Islet of Langerhans (tissue), 1 donor: ENCODE measurements at regions not wholly inside any gene's neighbourhood (a gene's known extent, or its start where the extent isn't known, plus 50 kb on each side); places are given as distances from the start of the nearest gene placed in this dataset.

Experiments used
- FAIRE-seq: peaks from one replicate; lab custom pipeline; 2011; peaks lifted over from hg19 to GRCh38; lab: Jason Lieb, UNC

DNA sequence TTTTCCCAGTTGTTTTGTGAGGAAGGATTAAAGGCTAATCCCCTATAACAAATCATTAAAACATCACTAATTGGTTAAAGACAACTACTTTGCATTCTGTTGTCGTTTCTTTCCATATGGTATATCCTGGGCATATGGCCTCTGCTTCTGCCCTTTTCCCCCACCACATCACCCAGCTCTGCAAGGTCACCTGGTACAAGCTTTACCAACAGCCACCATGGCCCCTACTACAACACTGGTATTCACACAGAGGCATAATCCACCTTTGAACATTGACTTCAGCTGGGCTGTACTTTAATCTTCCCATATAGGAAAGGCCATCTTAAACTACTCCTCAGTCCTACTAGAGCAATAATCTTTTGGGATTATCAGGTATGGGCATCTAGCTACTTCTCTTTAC is 866.1 kb downstream of the TLE4 start:
- no peak for FAIRE-seq

DNA sequence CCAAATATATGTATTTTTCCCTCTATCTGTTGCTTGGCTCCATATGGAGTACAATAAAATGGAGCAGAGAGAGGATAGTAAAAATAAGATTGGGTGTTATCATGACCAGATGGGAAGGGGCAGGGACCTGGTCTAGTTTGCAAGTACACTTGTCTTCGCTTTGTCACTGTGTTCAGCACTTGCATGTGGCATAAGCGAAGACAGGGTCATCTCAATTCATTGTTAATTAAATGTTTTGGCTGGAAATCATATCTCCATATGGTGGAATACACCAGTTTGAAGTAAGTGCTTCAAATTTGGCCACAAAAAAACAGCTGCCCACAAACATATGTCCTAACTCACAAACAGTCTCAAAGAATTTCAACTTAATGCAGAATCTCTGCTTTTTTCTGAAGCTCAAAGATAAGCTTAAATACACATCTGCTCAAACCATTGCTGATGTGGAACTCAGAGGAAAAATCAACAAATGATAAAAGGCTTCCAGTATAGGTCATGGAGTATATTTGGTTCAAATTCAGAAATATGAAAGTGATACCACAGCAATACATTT is 865.4 kb downstream of the TLE4 start:
- FAIRE-seq = no peak

DNA sequence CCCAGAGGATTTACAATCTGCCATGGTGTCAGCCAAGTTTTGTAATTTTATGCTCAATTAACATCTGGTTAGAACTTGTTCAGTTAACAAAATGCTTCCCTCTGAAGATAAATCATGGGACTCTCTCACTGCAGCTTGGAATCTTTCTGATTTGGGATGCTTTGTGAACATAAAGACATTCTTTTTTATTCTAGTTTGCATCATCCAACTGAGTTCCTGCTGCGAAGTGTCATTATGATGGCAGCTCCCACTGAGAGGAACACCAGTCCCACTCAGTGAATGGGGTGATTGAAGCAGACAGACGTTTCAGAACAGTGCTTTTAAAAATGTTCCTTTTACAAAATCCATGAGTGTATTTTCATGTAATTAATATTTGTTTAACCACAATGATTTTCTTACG is 863.8 kb downstream of the TLE4 start:
- FAIRE-seq = no peak

DNA sequence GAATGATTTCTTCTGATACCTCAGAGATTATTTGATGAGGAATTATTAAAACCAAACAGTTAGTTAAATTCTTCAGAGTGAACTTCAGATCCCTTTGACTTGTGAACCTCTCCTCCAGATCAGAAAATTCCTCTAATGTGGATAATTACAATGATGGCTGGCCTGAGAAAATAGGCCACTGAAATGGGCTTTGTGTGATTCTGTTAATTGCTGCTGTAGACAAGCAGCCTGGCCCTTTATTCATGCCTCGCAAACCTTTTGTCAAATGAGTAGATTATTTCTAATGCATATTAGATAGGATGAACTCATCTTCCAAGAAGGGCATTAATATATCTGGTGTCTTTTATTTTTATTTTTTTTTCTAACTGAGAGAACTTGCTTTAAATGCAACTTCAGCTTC is 855.2 kb downstream of the TLE4 start:
- FAIRE-seq = no peak

DNA sequence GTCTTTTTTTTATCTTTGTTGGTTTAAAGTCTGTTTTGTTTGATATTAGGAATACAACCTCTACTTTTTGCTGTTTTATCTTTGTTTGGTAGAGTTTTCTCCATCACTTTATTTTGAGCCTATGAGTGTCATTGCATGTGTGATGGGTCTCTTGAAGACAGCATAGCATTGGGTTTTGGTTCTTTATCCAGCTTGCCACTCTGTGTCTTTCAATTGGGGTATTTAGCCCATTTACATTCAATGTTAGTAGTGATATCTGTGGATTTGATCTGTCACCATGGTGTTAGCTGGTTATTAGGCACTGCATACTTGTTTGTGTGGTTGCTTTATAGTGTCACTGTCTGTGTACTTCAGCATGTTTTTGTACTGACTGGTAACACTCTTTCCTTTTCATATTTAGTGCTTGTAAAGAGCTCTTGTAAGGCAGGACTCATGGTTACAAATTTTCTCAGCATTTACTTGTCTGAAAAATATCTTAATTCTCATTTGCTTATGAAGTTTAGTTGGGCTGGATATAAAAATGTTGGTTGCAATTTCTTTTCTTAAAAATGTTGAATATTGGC is 845.5 kb downstream of the TLE4 start:
- no peak for FAIRE-seq

DNA sequence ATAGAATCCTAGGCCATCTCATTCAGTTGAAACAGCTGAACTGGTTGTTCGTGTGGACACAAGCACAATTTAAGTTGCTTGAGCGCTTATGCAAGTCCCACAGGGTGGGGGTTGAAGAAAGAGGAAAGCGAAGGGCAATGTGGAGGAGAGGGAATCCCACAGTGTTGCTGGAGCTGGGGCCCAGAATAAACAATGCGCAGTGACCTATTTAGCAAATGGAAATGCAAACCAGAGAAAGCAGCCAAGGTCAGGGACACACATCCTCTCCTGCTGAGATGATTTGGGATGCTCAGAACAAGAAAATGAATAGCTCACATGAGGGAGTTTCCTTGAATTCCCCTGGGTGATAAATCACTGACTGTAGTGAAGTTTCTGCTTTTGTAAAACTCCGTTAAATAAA is 838.3 kb downstream of the TLE4 start:
- no peak for FAIRE-seq

DNA sequence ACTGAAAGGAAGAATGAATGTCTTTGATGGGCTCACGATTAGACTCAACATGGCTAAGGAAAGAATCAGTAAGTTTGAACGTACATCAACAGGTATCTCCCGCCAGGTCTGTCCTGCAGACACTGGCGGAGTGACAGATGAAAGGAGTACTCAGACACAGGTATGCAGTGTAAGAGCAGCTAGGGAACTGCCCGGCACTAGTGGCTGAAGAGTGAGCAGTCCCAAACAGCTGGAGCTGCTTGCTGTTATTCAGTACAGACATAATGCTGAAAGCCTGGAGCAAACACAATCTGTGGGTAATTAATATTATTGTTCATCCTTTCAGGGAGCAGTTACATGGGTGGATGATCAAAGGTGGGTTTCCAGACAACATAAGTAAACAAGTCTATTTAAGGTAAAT is 835.5 kb downstream of the TLE4 start:
- FAIRE-seq = no peak

DNA sequence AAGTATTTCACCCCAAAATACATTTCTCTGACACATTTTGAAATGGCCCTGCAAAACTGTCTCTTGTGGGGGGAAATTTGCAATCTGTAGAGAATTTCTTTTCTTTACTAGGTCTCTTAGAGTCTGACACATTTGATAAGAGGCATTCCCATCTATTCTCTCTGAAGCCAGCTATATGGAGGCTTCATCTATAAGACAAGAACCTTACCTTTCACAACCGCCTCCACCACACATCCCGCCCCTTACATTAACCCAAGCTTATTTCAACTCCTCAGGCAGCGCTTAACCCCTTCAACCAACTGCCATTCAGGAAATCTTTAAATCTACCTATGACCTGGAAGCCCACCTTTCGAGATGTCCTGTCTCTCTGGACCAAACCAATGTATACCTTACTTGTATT is 829.5 kb downstream of the TLE4 start:
- no peak for FAIRE-seq

DNA sequence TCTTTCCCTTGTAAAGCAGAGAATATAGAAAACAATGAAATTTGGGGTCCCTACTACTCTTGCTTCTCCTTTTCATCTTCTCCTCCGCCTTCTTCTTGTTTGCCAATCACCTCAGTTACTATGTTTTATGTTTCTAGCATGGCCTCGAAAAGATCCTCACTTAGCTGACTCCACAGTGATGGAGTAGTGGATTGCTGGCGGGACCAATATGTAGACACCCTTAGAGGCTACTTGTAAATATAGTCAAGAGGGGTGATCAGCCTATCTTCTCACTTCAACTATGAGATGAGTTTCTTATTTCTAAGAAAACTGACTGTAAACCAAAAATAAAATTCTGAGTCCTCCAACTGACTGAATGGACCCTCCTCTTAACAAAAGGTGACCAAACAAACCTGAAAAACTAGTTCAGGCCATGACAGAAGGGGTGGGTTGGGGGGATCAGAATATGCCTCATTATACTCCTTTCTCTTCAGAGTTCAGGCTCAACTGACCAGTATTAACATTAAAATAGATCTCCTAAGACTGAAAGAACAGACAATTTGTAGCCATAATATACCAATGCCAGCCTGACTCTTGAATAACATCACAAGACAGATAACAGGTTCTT is 829.0 kb downstream of the TLE4 start:
- no peak for FAIRE-seq

DNA sequence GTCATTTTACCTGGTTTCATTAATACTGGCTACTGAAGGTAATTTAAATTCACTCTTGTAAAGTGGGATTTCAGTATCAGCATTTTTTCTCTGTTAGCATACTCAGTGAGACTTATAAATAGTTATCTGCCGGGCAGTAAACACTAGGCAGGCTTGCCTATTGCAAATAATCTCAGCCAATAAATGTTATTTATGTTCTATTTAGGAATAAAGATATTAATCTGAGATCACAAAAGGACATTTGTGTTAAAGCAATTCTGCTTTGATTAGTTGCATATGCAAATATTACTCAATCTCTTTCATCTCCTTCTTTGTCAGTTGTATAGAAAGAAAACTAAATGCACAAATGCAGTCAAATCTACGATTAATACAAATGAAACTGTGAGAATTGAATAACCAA is 827.8 kb downstream of the TLE4 start:
- FAIRE-seq = no peak

DNA sequence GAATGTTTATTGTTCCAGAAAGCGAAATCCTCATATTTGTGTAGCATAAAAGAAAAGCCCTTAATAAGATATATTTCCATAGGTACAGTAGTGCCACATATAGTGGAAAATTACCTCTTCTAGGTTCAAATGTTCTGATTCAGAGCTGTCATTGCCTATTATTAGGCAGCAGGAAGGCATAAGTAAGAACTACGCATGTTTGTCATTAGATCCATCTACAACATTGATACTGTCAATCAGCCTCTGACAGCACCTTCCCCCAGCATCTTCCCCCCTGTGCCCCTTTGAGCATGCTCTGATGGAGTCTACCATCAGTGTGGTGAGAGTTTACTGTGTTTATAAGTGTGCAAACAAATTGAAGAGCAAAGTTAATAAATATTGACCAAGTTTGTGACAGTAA is 816.1 kb downstream of the TLE4 start:
- no peak for FAIRE-seq

DNA sequence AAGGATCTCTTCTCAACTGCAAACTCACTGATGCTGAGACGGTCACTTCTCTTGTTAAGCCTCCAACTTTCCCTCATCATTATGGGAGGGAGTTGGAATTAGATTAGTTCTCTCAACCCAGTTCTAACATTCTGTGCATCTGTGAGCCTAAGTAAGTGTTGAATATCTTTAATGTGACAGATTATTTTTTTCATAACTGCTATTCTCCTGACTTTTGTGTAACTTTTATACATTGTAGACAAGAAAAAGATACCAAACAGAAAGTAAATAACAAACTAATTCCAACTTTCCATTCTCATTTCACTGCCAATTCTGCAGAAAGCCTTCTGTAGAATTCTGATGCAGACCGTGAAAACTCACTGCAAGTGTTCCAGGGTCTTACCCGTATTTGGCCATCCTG is 813.5 kb downstream of the TLE4 start:
- FAIRE-seq = no peak

DNA sequence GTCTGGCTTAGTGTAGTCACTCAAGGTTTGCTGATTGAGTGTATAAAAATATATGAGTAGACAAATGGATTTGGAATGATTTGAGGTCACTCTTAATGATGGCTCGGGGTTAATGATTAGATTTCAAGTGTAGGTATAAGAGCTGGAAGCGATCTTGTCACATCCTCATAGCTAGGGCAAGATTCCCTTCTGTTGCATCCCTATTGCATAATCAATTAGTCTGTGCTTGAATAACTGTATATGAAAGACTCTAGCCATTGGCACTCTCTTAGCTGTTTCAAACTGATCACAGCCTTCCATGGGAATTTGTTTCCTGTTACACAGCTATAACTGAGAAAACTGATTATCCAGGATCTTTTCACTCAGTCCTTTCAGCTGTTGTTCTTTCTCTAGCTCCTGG is 811.6 kb downstream of the TLE4 start:
- FAIRE-seq = no peak

DNA sequence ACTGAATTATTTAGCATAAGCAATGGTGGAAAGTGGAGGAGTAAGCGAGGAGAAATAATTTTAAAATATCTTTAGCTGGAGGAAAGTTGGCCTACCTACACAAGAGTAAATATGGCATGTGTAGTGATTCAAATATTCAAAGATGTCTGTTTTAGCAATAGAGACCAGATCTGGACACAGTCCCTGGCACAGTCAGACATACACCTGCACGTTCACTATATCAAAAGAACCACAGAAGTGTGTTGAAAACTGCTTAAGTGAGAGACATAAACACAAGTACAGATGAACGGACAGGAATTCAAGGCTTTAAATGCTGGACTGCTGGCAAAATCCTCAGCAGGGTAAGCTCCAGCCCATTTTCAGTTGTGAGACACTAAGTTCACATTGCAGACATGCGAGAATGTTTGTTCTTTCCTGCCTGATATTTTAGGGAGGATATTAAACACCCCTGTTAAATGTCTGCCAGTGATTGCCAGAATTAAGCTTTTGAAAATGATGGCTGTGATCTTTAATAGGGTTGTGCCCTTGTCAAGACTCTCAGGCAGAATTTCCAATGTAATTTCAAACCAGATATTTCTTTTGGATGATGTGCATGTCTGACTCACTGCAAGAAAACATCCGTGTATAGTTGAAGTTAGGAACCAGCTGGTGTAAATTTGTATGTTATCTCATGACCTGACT is 810.6 kb downstream of the TLE4 start:
- FAIRE-seq = no peak

DNA sequence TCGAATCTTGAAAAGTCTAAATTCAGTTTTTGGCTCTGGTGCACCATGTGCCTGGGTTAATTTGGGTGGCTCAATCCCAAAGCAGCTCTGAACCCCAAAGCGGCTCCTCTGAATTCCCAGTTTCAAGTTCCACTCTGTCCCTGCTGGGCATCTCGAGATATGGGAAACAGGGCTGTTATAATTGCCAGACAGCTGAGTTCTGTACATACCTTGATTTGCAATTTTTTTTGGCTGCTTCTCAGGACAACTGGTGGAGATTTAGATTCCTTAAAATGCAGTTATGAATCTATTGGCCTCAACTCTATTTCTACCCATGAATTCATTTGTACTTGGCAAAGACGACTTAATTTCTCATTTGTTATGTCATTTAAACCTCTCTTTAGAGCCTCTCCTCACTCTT is 808.5 kb downstream of the TLE4 start:
- FAIRE-seq = no peak

DNA sequence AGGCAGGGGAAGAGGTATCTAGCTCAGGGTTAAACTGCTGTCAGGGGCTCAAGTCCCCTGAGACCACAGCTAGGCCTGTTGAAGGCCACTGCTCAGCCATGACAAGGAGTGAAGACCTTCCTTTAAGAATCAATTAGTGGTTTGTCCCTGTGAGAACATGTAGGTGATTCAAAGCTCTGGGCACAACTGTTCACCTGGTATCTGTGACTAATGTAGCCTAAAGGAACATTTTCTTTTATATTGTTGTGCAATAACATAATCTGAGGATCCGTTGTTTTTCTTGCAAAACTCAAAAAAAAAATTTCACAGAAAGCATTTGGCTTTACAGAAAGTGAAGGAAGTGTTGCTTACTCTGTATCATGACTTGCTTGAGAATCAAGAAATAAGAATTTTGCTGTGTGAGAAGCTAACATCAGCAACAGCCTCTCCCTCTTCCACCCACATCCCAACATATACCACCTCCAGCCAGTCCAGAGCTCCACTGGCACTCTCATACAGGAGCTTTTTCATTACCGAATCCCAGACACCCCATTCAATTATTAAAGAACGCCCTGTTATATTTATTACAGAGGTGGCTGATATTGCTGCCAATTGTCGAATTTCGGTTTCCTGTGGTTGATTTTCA is 807.0 kb downstream of the TLE4 start:
- FAIRE-seq = no peak

DNA sequence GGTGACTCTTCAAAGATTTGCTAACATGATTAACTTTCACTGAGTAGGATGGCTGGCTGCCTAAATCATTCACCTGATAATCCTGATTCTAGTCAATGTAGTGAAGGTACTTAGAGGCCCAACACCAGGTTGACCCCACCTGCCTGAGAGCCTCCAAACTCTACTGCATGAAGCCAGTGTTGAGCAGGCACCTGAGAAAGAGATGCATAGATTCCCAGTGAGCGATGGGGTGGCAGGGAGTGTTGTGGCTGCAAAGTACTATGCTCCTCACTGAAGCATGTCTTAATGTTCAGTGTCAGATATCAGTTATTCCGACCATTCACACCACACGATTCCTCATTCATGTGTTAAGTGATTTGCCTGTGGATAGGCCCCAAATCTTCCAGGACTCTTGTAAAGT is 804.4 kb downstream of the TLE4 start:
- FAIRE-seq = no peak

DNA sequence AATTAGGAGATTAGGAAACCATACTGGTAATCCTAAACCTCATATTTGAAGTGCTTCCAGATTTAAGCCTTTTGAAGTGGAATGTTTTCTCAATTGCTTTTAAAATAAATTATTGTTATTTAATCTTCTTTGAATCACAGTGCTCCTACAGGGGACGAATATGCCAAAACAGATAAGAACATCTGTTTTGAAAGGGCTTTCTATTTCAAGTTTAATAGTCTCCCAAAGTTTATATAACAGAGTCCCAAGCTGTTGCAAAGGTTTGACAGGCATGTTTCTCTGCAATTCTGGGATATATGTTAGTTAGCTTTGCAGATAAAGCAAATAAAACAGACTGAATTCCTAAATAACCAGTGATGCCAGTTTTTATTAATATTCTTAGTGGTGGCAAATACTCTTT is 803.7 kb downstream of the TLE4 start:
- FAIRE-seq = no peak

DNA sequence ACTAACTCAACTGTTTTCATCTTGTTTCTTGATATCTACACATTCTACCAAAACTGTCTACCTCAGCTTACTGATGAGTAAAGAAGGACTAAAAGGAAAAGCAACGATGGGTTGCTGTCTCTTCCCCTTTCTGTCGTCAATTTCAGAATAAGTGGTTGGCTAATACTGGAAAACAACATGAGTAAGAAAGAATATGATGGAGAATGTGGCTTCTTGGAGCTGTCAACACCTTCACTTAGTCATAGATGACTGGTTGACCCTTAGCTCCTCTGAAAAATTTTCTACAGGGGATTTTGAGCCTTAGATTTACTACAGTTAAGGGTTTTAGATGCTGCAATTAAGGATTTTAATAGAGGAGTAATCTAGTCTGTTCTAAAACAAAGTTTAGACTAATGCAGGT is 797.9 kb downstream of the TLE4 start:
- FAIRE-seq = no peak

DNA sequence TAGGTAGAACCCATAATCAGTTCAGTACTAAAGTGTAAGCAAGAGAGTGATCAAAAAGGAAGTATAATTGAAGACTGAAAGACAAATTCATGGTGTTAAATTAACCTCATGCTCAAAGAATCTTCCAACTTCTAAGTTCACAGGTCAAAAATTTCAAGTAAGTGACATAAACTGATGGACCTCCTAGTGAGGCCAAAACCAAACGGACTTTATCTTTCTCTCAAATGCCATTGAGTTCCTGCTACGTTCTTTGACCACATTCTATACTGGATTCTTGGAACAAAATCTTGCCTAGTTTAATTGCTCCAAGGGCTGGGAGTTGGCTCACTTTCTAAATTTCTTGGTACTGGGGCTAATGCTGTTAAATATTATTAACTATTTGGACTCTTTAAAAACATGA is 794.9 kb downstream of the TLE4 start:
- FAIRE-seq = no peak

DNA sequence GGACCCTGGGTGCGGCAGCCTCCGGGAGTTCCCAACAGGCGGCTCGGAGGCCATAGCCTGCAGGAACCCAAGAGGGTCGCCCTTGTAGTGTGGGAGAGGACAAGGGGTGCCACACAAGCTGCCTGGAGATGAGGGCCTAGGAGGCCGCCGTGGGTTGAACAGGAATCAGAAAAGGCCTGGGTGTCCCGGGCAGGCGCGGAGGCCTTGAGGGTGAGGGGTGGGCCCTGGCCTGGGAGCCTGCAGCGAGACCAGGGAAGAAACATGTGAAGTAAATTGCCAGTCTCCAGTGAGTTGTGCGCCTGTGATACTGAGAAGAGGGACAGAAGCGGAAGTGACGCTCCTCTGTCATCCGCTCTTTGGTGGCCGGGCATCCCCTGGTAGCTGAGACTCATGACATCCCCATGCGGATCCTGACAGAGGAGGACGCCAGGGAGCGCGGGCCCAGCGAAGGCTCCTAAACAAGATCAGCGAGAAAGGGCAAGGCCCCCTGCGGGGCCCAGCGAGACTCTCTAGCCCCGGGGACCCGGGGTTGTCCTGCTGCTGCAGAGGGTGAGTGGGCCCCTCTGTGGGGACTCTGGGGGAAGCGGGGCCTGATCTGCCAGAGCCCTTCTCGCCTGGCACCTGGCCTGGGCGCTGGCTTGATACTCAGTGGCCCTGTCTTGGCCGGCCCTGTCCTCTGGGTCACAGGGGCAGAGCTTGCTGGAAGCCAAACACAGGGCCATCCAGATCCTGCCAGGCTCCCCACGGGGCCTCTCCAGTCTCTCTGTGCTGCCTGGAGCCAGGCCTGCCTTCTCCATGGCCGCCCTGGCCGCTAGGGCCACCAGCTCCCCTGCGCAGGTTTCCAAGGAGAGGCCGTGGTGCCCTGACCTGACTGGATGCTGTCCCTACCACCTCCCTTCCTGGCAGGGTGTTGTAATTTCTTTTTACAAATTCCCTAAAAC is 788.4 kb downstream of the TLE4 start:
- no peak for FAIRE-seq

DNA sequence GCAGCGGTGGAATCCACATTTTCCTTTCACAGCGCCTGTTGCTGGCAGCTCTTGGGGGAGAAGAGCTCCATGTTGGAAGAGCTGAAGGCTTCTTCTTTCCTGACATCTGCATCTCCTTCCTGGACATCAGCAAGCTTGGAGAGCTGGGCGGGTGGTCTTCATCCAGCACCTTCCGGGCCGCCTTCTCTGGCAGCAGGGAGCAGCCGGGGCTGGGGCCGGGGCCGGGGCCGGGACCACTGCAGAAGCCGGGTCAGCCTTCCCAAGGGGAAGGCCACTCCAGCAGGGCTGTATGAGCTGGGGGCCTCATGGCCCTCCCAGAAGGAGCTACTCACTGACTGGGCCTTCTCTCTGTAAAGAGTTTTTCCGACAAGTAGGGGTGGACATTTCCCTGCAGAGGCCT is 787.5 kb downstream of the TLE4 start:
- FAIRE-seq = no peak
